ENCODE measurements at regions not wholly inside any gene's neighbourhood (a gene's known extent, or its start where the extent isn't known, plus 50 kb on each side); places are given as distances from the start of the nearest gene placed in this dataset.

- peak overlapping the region; percentile 94 to 99 (median 96) for H3K4me3 Mint-ChIP-seq
- H3K27me3 Mint-ChIP-seq (ENCODE audit: low read depth in 3 of 3) = no peaks in the 10 kb centered on the region
- H3K27ac Mint-ChIP-seq = peak overlapping the region; percentile 83 to 98 (median 96)
- peak in 1 of 3 donors; percentile 5 for DNase-seq
- peaks cover 4 to 6% (median 6%) of the 10 kb centered on the region in 3 donors for H3K36me3 Mint-ChIP-seq
- H3K9me3 Mint-ChIP-seq = no peaks in the 10 kb centered on the region
- peaks cover 29 to 50% of the 10 kb centered on the region in 2 donors for H3K4me1 Mint-ChIP-seq
Observed at GRCh38 chr19:27792576-27793127, 1420.3 kb downstream of the UQCRFS1 start.

- Mint-ChIP-seq H3K4me1 (peaks cover 0 to 5% of the 10 kb centered on the region in 2 donors), H3K27me3 (ENCODE audit: low read depth in 3 of 3) (peaks cover 0 to 4% (median 0%) of the 10 kb centered on the region in 3 donors), H3K9me3 (peaks cover 0 to 36% (median 19%) of the 10 kb centered on the region in 6 donors), H3K4me3 (no peak overlapping the region), H3K27ac (peak overlapping the region in 1 of 6 donors; percentile 55), H3K36me3 (peaks cover 28 to 66% (median 61%) of the 10 kb centered on the region in 3 donors)
- DNase-seq = no peak
Observed at GRCh38 chr19:27780367-27781075, 1432.4 kb downstream of the UQCRFS1 start.

- H3K36me3 Mint-ChIP-seq = peaks cover 32 to 66% (median 64%) of the 10 kb centered on the region in 3 donors
- no peak overlapping the region for H3K27ac Mint-ChIP-seq
Observed at GRCh38 chr19:27779954-27780353, 1433.0 kb downstream of the UQCRFS1 start.

GRCh38 chr19:27777726-27778125, 1435.2 kb downstream of the UQCRFS1 start:
- Mint-ChIP-seq H3K4me3 (no peak overlapping the region), H3K36me3 (peaks cover 45 to 78% (median 66%) of the 10 kb centered on the region in 3 donors), H3K27ac (no peak overlapping the region), H3K9me3 (peaks cover 9 to 63% (median 45%) of the 10 kb centered on the region in 6 donors), H3K4me1 (peaks cover 0 to 5% of the 10 kb centered on the region in 2 donors), H3K27me3 (ENCODE audit: low read depth in 3 of 3) (peaks cover 0 to 4% (median 0%) of the 10 kb centered on the region in 3 donors)
- no peak for DNase-seq

More at GRCh38 chr19:27779954-27780353, 1433.0 kb downstream of the UQCRFS1 start:
- Mint-ChIP-seq H3K4me1 (peaks cover 0 to 5% of the 10 kb centered on the region in 2 donors), H3K9me3 (peaks cover 2 to 41% (median 24%) of the 10 kb centered on the region in 6 donors), H3K4me3 (no peak overlapping the region), H3K27me3 (ENCODE audit: low read depth in 3 of 3) (peaks cover 0 to 4% (median 0%) of the 10 kb centered on the region in 3 donors)
- no peak for DNase-seq

- Mint-ChIP-seq H3K4me3 (no peak overlapping the region), H3K27ac (no peak overlapping the region), H3K4me1 (peaks cover 0 to 5% of the 10 kb centered on the region in 2 donors), H3K27me3 (ENCODE audit: low read depth in 3 of 3) (peaks cover 0 to 4% (median 0%) of the 10 kb centered on the region in 3 donors), H3K36me3 (peaks cover 50 to 75% (median 66%) of the 10 kb centered on the region in 3 donors), H3K9me3 (peaks cover 13 to 68% (median 49%) of the 10 kb centered on the region in 6 donors)
- DNase-seq = no peak
Observed at GRCh38 chr19:27777242-27777641, 1435.7 kb downstream of the UQCRFS1 start.

GRCh38 chr19:27776524-27776923, 1436.4 kb downstream of the UQCRFS1 start:
- Mint-ChIP-seq H3K9me3 (peaks cover 19 to 75% (median 54%) of the 10 kb centered on the region in 6 donors), H3K36me3 (peaks cover 56 to 72% (median 69%) of the 10 kb centered on the region in 3 donors), H3K27me3 (ENCODE audit: low read depth in 3 of 3) (peaks cover 0 to 4% (median 0%) of the 10 kb centered on the region in 3 donors), H3K27ac (no peak overlapping the region), H3K4me3 (no peak overlapping the region), H3K4me1 (peaks cover 0 to 5% of the 10 kb centered on the region in 2 donors)
- DNase-seq = no peak

- no peak for DNase-seq
- Mint-ChIP-seq H3K4me1 (peaks cover 0 to 5% of the 10 kb centered on the region in 2 donors), H3K9me3 (peaks cover 23 to 78% (median 57%) of the 10 kb centered on the region in 6 donors), H3K27ac (no peak overlapping the region), H3K27me3 (ENCODE audit: low read depth in 3 of 3) (peaks cover 0 to 2% (median 0%) of the 10 kb centered on the region in 3 donors), H3K4me3 (no peak overlapping the region), H3K36me3 (peaks cover 57 to 67% (median 64%) of the 10 kb centered on the region in 3 donors)
Observed at GRCh38 chr19:27776020-27776419, 1436.9 kb downstream of the UQCRFS1 start.

GRCh38 chr19:27775395-27775794, 1437.6 kb downstream of the UQCRFS1 start:
- Mint-ChIP-seq H3K27ac (no peak overlapping the region), H3K9me3 (peaks cover 26 to 84% (median 62%) of the 10 kb centered on the region in 6 donors), H3K4me1 (peaks cover 0 to 1% of the 10 kb centered on the region in 2 donors), H3K27me3 (ENCODE audit: low read depth in 3 of 3) (peaks cover 0 to 2% (median 0%) of the 10 kb centered on the region in 3 donors), H3K36me3 (peaks cover 57 to 63% (median 58%) of the 10 kb centered on the region in 3 donors), H3K4me3 (no peak overlapping the region)
- no peak for DNase-seq

- no peak overlapping the region for H3K4me3 Mint-ChIP-seq
- H3K4me1 Mint-ChIP-seq = no peaks in the 10 kb centered on the region
- H3K9me3 Mint-ChIP-seq = peaks cover 32 to 90% (median 68%) of the 10 kb centered on the region in 6 donors
- peaks cover 0 to 2% (median 0%) of the 10 kb centered on the region in 3 donors for H3K27me3 Mint-ChIP-seq (ENCODE audit: low read depth in 3 of 3)
- H3K36me3 Mint-ChIP-seq = peaks cover 57 to 61% (median 58%) of the 10 kb centered on the region in 3 donors
- H3K27ac Mint-ChIP-seq = no peak overlapping the region
- DNase-seq = peak in 1 of 3 donors; percentile 5
Observed at GRCh38 chr19:27774827-27775226, 1438.1 kb downstream of the UQCRFS1 start.

GRCh38 chr19:27774337-27774736, 1438.6 kb downstream of the UQCRFS1 start:
- no peak overlapping the region for H3K27ac Mint-ChIP-seq
- H3K27me3 Mint-ChIP-seq (ENCODE audit: low read depth in 3 of 3) = peaks cover 0 to 2% (median 0%) of the 10 kb centered on the region in 3 donors
- H3K9me3 Mint-ChIP-seq = peaks cover 37 to 93% (median 72%) of the 10 kb centered on the region in 6 donors
- no peaks in the 10 kb centered on the region for H3K4me1 Mint-ChIP-seq
- H3K4me3 Mint-ChIP-seq = no peak overlapping the region
- no peak for DNase-seq
- H3K36me3 Mint-ChIP-seq = peaks cover 55 to 56% (median 56%) of the 10 kb centered on the region in 3 donors

- H3K27me3 Mint-ChIP-seq (ENCODE audit: low read depth in 3 of 3) = no peaks in the 10 kb centered on the region
- no peak overlapping the region for H3K4me3 Mint-ChIP-seq
- H3K4me1 Mint-ChIP-seq = no peaks in the 10 kb centered on the region
- peaks cover 47 to 48% (median 47%) of the 10 kb centered on the region in 3 donors for H3K36me3 Mint-ChIP-seq
- no peak for DNase-seq
- peaks cover 45 to 93% (median 78%) of the 10 kb centered on the region in 6 donors for H3K9me3 Mint-ChIP-seq
- no peak overlapping the region for H3K27ac Mint-ChIP-seq
Observed at GRCh38 chr19:27773318-27774094, 1439.4 kb downstream of the UQCRFS1 start.

GRCh38 chr19:27772059-27772458, 1440.9 kb downstream of the UQCRFS1 start:
- Mint-ChIP-seq H3K9me3 (peaks cover 54 to 98% (median 87%) of the 10 kb centered on the region in 6 donors), H3K4me1 (no peaks in the 10 kb centered on the region), H3K36me3 (peaks cover 33 to 39% (median 34%) of the 10 kb centered on the region in 3 donors), H3K27ac (no peak overlapping the region), H3K27me3 (ENCODE audit: low read depth in 3 of 3) (no peaks in the 10 kb centered on the region), H3K4me3 (no peak overlapping the region)
- no peak for DNase-seq

- H3K27ac Mint-ChIP-seq = no peak overlapping the region
- peaks cover 15 to 26% (median 19%) of the 10 kb centered on the region in 3 donors for H3K36me3 Mint-ChIP-seq
- peaks cover 69 to 99% (median 90%) of the 10 kb centered on the region in 6 donors for H3K9me3 Mint-ChIP-seq
- no peak overlapping the region for H3K4me3 Mint-ChIP-seq
- no peaks in the 10 kb centered on the region for H3K4me1 Mint-ChIP-seq
- DNase-seq = no peak
- H3K27me3 Mint-ChIP-seq (ENCODE audit: low read depth in 3 of 3) = peaks cover 0 to 2% (median 0%) of the 10 kb centered on the region in 3 donors
Observed at GRCh38 chr19:27770095-27770494, 1442.9 kb downstream of the UQCRFS1 start.

All from immature natural killer cell (primary cell).